ENCODE measurements at regions not wholly inside any gene's neighbourhood (a gene's known extent, or its start where the extent isn't known, plus 50 kb on each side); places are given as distances from the start of the nearest gene placed in this dataset.

GRCh38 chr16:81185416-81185815, 53.1 kb upstream of the BCO1 start:
- DNase-seq (no peak), ATAC-seq (no peak)
- intact Hi-C loops (cut with DNase I, micrococcal nuclease) = no loop called here

GRCh38 chr16:81181013-81181720, 57.3 kb upstream of the BCO1 start:
- DNase-seq = peak; percentile 56 to 57
- intact Hi-C loops (cut with DNase I, micrococcal nuclease) = no loop called here
- peak; percentile 22 for ATAC-seq

GRCh38 chr16:81180578-81180977, 57.9 kb upstream of the BCO1 start:
- ATAC-seq (no peak), DNase-seq (no peak)
- intact Hi-C loops (cut with DNase I, micrococcal nuclease) = no loop called here

- intact Hi-C loops (cut with DNase I, micrococcal nuclease) = no loop called here
- ATAC-seq (no peak), DNase-seq (no peak)
Measured at GRCh38 chr16:81179219-81179618, 59.3 kb upstream of the BCO1 start.

- intact Hi-C loops (cut with DNase I, micrococcal nuclease) = no loop called here
- ATAC-seq (no peak), DNase-seq (no peak)
Measured at GRCh38 chr16:81175325-81175891, 63.1 kb upstream of the BCO1 start.

GRCh38 chr16:81174644-81175324, 63.7 kb upstream of the BCO1 start:
- ATAC-seq (no peak), DNase-seq (no peak)
- intact Hi-C loops (cut with DNase I, micrococcal nuclease) = no loop called here

- DNase-seq (no peak), ATAC-seq (no peak)
- intact Hi-C loops (cut with DNase I, micrococcal nuclease) = no loop called here
Measured at GRCh38 chr16:81172769-81173658, 65.5 kb upstream of the BCO1 start.

GRCh38 chr16:81170824-81171223, 67.7 kb upstream of the BCO1 start:
- intact Hi-C loops (cut with DNase I, micrococcal nuclease) = no loop called here
- DNase-seq (no peak), ATAC-seq (no peak)

- no peak for ATAC-seq
- no peak for DNase-seq
- intact Hi-C loops (cut with DNase I, micrococcal nuclease) = no loop called here
Measured at GRCh38 chr16:81168406-81168805, 70.1 kb upstream of the BCO1 start.

- DNase-seq (no peak), ATAC-seq (no peak)
- intact Hi-C loops (cut with DNase I, micrococcal nuclease) = no loop called here
Measured at GRCh38 chr16:81167851-81168250, 70.6 kb upstream of the BCO1 start.

- DNase-seq (no peak), ATAC-seq (no peak)
- intact Hi-C loops (cut with DNase I, micrococcal nuclease) = no loop called here
Measured at GRCh38 chr16:81166417-81167300, 70.5 kb upstream of the GCSH start.

GRCh38 chr16:81165411-81166097, 69.4 kb upstream of the GCSH start:
- no peak for ATAC-seq
- no peak for DNase-seq
- intact Hi-C loops (cut with DNase I, micrococcal nuclease) = no loop called here

- intact Hi-C loops (cut with DNase I, micrococcal nuclease) = no loop called here
- no peak for ATAC-seq
- DNase-seq = no peak
Measured at GRCh38 chr16:81164958-81165357, 68.8 kb upstream of the GCSH start.

- intact Hi-C loops (cut with DNase I, micrococcal nuclease) = no loop called here
- DNase-seq (peak in 1 of 2 donors; percentile 30), ATAC-seq (peak; percentile 74)
Measured at GRCh38 chr16:81164481-81164880, 68.3 kb upstream of the GCSH start.

- intact Hi-C loops (cut with DNase I, micrococcal nuclease) = no loop called here
- DNase-seq (no peak), ATAC-seq (no peak)
Measured at GRCh38 chr16:81163671-81164070, 67.5 kb upstream of the GCSH start.

GRCh38 chr16:81158964-81159363, 62.8 kb upstream of the GCSH start:
- ATAC-seq = no peak
- DNase-seq = no peak
- intact Hi-C loops (cut with DNase I, micrococcal nuclease) = no loop called here

GRCh38 chr16:81155769-81156168, 59.6 kb upstream of the GCSH start:
- no peak for DNase-seq
- ATAC-seq = no peak
- intact Hi-C loops (cut with DNase I, micrococcal nuclease) = no loop called here
